ENCODE measurements at regions not wholly inside any gene's neighbourhood (a gene's known extent, or its start where the extent isn't known, plus 50 kb on each side); places are given as distances from the start of the nearest gene placed in this dataset.

- Histone ChIP-seq H3K27me3 (no peaks in the 10 kb centered on the region), H3K27ac (no peak overlapping the region), H3K36me3 (no peaks in the 10 kb centered on the region), H3K4me3 (no peak overlapping the region), H3K9me3 (no peaks in the 10 kb centered on the region), H3K4me1 (no peaks in the 10 kb centered on the region)
- 45% methylated on average over 3 of the region's 3 CpGs for WGBS (ENCODE audit: insufficient coverage, low coverage, low lambda C conversion rate, missing lambda C conversion rate)
- intact Hi-C loops (cut with DNase I): no loop called here
- ATAC-seq: no peak
- DNase-seq: no peak
- TF ChIP-seq, protein P1, sequence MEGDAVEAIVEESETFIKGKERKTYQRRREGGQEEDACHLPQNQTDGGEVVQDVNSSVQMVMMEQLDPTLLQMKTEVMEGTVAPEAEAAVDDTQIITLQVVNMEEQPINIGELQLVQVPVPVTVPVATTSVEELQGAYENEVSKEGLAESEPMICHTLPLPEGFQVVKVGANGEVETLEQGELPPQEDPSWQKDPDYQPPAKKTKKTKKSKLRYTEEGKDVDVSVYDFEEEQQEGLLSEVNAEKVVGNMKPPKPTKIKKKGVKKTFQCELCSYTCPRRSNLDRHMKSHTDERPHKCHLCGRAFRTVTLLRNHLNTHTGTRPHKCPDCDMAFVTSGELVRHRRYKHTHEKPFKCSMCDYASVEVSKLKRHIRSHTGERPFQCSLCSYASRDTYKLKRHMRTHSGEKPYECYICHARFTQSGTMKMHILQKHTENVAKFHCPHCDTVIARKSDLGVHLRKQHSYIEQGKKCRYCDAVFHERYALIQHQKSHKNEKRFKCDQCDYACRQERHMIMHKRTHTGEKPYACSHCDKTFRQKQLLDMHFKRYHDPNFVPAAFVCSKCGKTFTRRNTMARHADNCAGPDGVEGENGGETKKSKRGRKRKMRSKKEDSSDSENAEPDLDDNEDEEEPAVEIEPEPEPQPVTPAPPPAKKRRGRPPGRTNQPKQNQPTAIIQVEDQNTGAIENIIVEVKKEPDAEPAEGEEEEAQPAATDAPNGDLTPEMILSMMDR (IDR thresholded peaks at IDR 0.05): no peak
- TF ChIP-seq POLR2A (IDR thresholded peaks at IDR 0.05): no peak
Measured at GRCh38 chr6:155747491-155747890, 291.9 kb upstream of the NOX3 start.

DNA sequence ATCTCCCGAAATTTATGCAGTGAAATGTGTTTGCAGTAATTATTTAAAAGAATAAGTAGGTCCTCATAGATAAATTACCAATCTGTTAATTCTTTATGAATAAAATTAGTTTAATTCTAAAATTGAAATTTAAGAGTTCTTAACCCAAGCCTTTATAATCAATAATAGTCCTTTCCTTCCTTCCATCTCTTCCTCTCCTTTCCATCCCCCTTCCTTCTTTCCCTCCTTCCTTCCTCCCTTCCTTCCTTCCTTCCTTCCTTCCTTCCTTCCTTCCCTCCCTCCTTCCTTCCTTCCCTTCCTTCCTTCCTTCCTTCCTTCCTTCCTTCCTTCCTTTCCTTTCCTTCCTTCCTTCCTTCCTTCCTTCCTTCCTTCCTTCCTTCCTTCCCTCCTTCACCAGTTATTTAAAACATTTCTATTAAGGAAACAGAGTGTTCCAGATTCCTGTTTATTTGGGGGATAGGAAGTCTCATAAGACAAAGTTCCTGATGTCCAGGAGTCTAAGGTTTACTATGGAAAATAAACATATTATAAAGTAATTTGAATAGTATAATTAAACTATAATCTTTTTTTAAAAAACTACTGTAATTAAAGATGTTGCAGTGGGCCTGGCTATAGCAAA lies 285.3 kb upstream of the NOX3 start:
- intact Hi-C loops (cut with DNase I): no loop called here
- ATAC-seq (no peak), DNase-seq (no peak)
- H3K27ac ChIP-seq: no peak overlapping the region
- H3K4me3 ChIP-seq: no peak overlapping the region
- peaks cover 0 to 3% (median 0%) of the 10 kb centered on the region in 4 donors for H3K9me3 ChIP-seq
- no peaks in the 10 kb centered on the region for H3K36me3 ChIP-seq
- 26% methylated on average over 1 of the region's 1 CpG for WGBS (ENCODE audit: insufficient coverage, low coverage, low lambda C conversion rate, missing lambda C conversion rate)
- no peaks in the 10 kb centered on the region for H3K4me1 ChIP-seq
- no peaks in the 10 kb centered on the region for H3K27me3 ChIP-seq
- TF ChIP-seq, protein P1 (IDR thresholded peaks at IDR 0.05): no peak
- no peak for TF ChIP-seq POLR2A (IDR thresholded peaks at IDR 0.05)

- H3K36me3 ChIP-seq: no peaks in the 10 kb centered on the region
- no peak for ATAC-seq
- intact Hi-C loops (cut with DNase I): no loop called here
- no peak for DNase-seq
- H3K9me3 ChIP-seq: peaks cover 0 to 3% (median 0%) of the 10 kb centered on the region in 4 donors
- no peaks in the 10 kb centered on the region for H3K27me3 ChIP-seq
- H3K4me1 ChIP-seq: no peaks in the 10 kb centered on the region
- no peak for TF ChIP-seq POLR2A (IDR thresholded peaks at IDR 0.05)
- TF ChIP-seq, protein P1 (IDR thresholded peaks at IDR 0.05): no peak
- 85% methylated on average over 2 of the region's 3 CpGs for WGBS (ENCODE audit: insufficient coverage, low coverage, low lambda C conversion rate, missing lambda C conversion rate)
- H3K27ac ChIP-seq: no peak overlapping the region
- H3K4me3 ChIP-seq: no peak overlapping the region
Measured at GRCh38 chr6:155738602-155739105, 283.0 kb upstream of the NOX3 start.

DNA sequence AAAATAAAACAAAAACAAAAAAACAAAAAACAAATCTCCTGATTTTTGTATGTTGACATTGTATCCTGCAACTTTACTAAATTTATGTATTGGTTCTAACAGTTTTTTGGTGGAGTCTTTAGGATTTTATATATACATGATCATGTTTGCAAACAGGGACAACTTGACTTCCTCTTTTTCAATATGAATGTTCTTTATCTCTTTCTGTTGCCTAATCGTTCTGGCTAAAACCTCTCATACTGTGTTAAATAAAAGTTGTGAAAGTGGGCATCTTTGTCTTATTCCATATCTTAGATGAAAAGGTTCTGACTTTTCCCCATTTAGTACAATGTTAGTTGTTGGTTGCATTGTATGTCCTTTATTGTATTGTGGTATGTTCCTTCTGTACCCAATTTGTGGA lies 261.7 kb upstream of the NOX3 start:
- no peak for ATAC-seq
- 10% methylated on average over 1 of the region's 1 CpG for WGBS (ENCODE audit: insufficient coverage, low coverage, low lambda C conversion rate, missing lambda C conversion rate)
- H3K9me3 ChIP-seq: no peaks in the 10 kb centered on the region
- intact Hi-C loops (cut with DNase I): no loop called here
- H3K4me1 ChIP-seq: no peaks in the 10 kb centered on the region
- no peak overlapping the region for H3K27ac ChIP-seq
- DNase-seq: no peak
- H3K4me3 ChIP-seq: no peak overlapping the region
- no peaks in the 10 kb centered on the region for H3K27me3 ChIP-seq
- no peaks in the 10 kb centered on the region for H3K36me3 ChIP-seq
- no peak for TF ChIP-seq POLR2A (IDR thresholded peaks at IDR 0.05)
- TF ChIP-seq, protein P1 (IDR thresholded peaks at IDR 0.05): no peak
